NB4 (cell line): ENCODE measurements at regions not wholly inside any gene's neighbourhood (a gene's known extent, or its start where the extent isn't known, plus 50 kb on each side); places are given as distances from the start of the nearest gene placed in this dataset.

Source experiments
- MYC ChIP-seq: IDR thresholded peaks from 2 replicates; pipeline ENCODE4 v1.6.1; 2011; ENCODE audit warnings: low read depth, low read length
- POLR2A ChIP-seq: IDR thresholded peaks from 2 replicates; pipeline ENCODE4 v1.6.1; 2011; ENCODE audit warnings: mild to moderate bottlenecking; ENCODE audit not compliant: insufficient read length; ENCODE audit errors: extremely low read depth
- TF ChIP-seq, protein P1 (sequence below): IDR thresholded peaks from one replicate; pipeline ENCODE4 v1.5.1; 2012; ENCODE audit warnings: low read depth, low read length
- TF ChIP-seq, protein P2 (sequence below): IDR thresholded peaks from 2 replicates; pipeline ENCODE4 v1.6.1; 2011; ENCODE audit warnings: low read depth, low read length

- TF ChIP-seq, protein P1, sequence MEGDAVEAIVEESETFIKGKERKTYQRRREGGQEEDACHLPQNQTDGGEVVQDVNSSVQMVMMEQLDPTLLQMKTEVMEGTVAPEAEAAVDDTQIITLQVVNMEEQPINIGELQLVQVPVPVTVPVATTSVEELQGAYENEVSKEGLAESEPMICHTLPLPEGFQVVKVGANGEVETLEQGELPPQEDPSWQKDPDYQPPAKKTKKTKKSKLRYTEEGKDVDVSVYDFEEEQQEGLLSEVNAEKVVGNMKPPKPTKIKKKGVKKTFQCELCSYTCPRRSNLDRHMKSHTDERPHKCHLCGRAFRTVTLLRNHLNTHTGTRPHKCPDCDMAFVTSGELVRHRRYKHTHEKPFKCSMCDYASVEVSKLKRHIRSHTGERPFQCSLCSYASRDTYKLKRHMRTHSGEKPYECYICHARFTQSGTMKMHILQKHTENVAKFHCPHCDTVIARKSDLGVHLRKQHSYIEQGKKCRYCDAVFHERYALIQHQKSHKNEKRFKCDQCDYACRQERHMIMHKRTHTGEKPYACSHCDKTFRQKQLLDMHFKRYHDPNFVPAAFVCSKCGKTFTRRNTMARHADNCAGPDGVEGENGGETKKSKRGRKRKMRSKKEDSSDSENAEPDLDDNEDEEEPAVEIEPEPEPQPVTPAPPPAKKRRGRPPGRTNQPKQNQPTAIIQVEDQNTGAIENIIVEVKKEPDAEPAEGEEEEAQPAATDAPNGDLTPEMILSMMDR, result no peak
- TF ChIP-seq POLR2A (no peak), MYC (no peak)
- TF ChIP-seq, protein P2, sequence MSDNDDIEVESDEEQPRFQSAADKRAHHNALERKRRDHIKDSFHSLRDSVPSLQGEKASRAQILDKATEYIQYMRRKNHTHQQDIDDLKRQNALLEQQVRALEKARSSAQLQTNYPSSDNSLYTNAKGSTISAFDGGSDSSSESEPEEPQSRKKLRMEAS, result no peak
These were observed 326.9 kb upstream of the SMIM21 start for GRCh38 chr18:75754433-75754832.
